ENCODE measurements at regions not wholly inside any gene's neighbourhood (a gene's known extent, or its start where the extent isn't known, plus 50 kb on each side); places are given as distances from the start of the nearest gene placed in this dataset.
"Not testable (repeated sequence)": the region's sequence is repeated elsewhere in the genome, so short reads cannot be mapped to it uniquely, and the experiment has no call there.

- no peaks in the 10 kb centered on the region for H3K4me1 ChIP-seq
- WGBS, 2 donors = 67 to 78% methylated on average over 1 of the region's 1 CpG
- H3K9me3 ChIP-seq = no peaks in the 10 kb centered on the region
- H3K27ac ChIP-seq = no peak overlapping the region
- intact Hi-C loops (cut with DNase I) = no loop called here
- TF ChIP-seq, protein P1, sequence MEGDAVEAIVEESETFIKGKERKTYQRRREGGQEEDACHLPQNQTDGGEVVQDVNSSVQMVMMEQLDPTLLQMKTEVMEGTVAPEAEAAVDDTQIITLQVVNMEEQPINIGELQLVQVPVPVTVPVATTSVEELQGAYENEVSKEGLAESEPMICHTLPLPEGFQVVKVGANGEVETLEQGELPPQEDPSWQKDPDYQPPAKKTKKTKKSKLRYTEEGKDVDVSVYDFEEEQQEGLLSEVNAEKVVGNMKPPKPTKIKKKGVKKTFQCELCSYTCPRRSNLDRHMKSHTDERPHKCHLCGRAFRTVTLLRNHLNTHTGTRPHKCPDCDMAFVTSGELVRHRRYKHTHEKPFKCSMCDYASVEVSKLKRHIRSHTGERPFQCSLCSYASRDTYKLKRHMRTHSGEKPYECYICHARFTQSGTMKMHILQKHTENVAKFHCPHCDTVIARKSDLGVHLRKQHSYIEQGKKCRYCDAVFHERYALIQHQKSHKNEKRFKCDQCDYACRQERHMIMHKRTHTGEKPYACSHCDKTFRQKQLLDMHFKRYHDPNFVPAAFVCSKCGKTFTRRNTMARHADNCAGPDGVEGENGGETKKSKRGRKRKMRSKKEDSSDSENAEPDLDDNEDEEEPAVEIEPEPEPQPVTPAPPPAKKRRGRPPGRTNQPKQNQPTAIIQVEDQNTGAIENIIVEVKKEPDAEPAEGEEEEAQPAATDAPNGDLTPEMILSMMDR (IDR thresholded peaks at IDR 0.05) = no peak
- no peak for TF ChIP-seq POLR2A (IDR thresholded peaks at IDR 0.05)
- DNase-seq = no peak
- H3K4me3 ChIP-seq (replicated peaks in 1 of 3) = no peak overlapping the region
- H3K27me3 ChIP-seq = no peaks in the 10 kb centered on the region
- no peaks in the 10 kb centered on the region for H3K36me3 ChIP-seq
Measured at GRCh38 chr1:238329671-238330070, 438.9 kb upstream of the ZP4 start.

DNA sequence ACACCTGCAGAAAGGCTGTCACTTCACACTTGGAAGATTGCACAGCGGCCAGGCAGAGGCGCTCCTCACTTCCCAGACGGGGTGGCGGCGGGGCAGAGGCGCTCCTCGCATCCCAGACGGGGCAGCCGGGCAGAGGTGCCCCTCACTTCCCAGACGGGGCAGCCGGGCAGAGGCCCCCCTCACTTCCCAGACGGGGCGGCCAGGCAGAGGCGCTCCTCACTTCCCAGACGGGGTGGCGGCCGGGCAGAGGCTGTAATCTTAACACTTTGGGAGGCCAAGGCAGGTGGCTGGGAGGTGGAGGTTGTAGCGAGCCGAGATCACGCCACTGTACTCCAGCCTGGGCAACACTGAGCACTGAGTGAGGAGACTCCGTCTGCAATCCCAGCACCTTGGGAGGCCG is 436.3 kb upstream of the ZP4 start:
- not testable (repeated sequence) for DNase-seq

DNA sequence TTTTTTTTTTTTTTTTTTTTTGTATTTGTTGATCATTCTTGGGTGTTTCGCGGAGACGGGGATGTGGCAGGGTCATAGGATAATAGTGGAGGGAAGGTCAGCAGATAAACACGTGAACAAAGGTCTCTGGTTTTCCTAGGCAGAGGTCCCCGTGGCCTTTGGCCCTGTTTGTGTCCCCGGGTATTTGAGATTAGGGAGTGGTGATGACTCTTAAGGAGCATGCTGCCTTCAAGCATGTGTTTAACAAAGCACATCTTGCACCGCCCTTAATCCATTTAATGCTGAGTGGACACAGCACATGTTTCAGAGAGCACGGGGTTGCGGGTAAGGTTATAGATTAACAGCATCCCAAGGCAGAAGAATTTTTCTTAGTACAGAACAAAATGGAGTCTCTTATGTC is 435.8 kb upstream of the ZP4 start:
- H3K27me3 ChIP-seq; intact Hi-C loops (cut with DNase I); H3K4me3 ChIP-seq (replicated peaks in 1 of 3); H3K4me1 ChIP-seq; DNase-seq; H3K9me3 ChIP-seq; H3K36me3 ChIP-seq; H3K27ac ChIP-seq: not testable (repeated sequence)
- WGBS, 2 donors = 90 to 94% methylated on average over 9 of the region's 9 CpGs

More for the DNA sequence above, 436.3 kb upstream of the ZP4 start:
- 92 to 96% methylated on average over 12 to 20 of the region's 22 CpGs for WGBS, 2 donors
- H3K4me3 ChIP-seq (replicated peaks in 1 of 3); H3K4me1 ChIP-seq; intact Hi-C loops (cut with DNase I); H3K36me3 ChIP-seq; H3K27ac ChIP-seq; H3K9me3 ChIP-seq; H3K27me3 ChIP-seq: not testable (repeated sequence)

GRCh38 chr1:238324211-238324864 is 433.6 kb upstream of the ZP4 start:
- DNase-seq = no peak
- Histone ChIP-seq H3K36me3 (no peaks in the 10 kb centered on the region), H3K27me3 (no peaks in the 10 kb centered on the region), H3K27ac (no peak overlapping the region), H3K4me3 (replicated peaks in 1 of 3) (no peak overlapping the region), H3K4me1 (no peaks in the 10 kb centered on the region), H3K9me3 (no peaks in the 10 kb centered on the region)
- intact Hi-C loops (cut with DNase I) = no loop called here
- WGBS, 2 donors = 74 to 87% methylated on average over 9 of the region's 9 CpGs
- TF ChIP-seq, protein P1 (IDR thresholded peaks at IDR 0.05) = no peak
- TF ChIP-seq POLR2A (IDR thresholded peaks at IDR 0.05) = no peak

- Histone ChIP-seq H3K4me3 (replicated peaks in 1 of 3) (no peak overlapping the region), H3K27me3 (no peaks in the 10 kb centered on the region), H3K4me1 (no peaks in the 10 kb centered on the region), H3K36me3 (no peaks in the 10 kb centered on the region), H3K9me3 (no peaks in the 10 kb centered on the region), H3K27ac (no peak overlapping the region)
- no peak for DNase-seq
- WGBS, 2 donors = 94% methylated on average over 3 of the region's 3 CpGs
- TF ChIP-seq, protein P1 (IDR thresholded peaks at IDR 0.05) = no peak
- intact Hi-C loops (cut with DNase I) = no loop called here
Measured at GRCh38 chr1:238323490-238323889, 432.8 kb upstream of the ZP4 start.

DNA sequence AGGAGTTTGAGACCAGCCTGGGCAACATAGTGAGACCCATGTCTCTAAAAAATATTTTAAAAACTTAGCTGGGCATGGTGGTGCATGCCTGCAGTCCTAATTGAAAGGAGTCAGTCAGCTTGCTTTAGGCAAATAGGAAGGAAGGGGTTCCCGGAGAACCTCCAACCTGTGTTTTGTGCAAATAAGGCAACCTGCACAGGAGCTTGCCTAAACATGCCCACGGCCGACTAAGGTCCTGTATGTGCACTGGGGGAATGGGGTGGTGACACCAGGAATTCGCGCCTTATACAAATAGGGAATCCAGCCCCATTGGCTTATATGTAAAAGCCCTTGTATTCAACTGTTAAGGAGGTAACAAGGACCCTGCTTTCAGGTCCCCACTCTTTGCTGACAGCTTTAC is 429.2 kb upstream of the ZP4 start:
- Histone ChIP-seq H3K27ac (no peak overlapping the region), H3K9me3 (no peaks in the 10 kb centered on the region), H3K27me3 (no peaks in the 10 kb centered on the region), H3K36me3 (no peaks in the 10 kb centered on the region), H3K4me1 (no peaks in the 10 kb centered on the region), H3K4me3 (replicated peaks in 1 of 3) (no peak overlapping the region)
- 78 to 80% methylated on average over 5 of the region's 5 CpGs for WGBS, 2 donors
- no peak for DNase-seq
- intact Hi-C loops (cut with DNase I) = no loop called here
- TF ChIP-seq, protein P1 (IDR thresholded peaks at IDR 0.05) = no peak
- TF ChIP-seq POLR2A (IDR thresholded peaks at IDR 0.05) = no peak
